Small intestine (tissue), 7 donors: ENCODE measurements at regions not wholly inside any gene's neighbourhood (a gene's known extent, or its start where the extent isn't known, plus 50 kb on each side); places are given as distances from the start of the nearest gene placed in this dataset.

Experiments used
- DNase-seq, 2 donors: peaks; one replicate each; pipeline versions ENCODE4 v3.0.0 to v3.0.0-alpha.2; 2013
- FAIRE-seq: peaks from 2 replicates; lab custom pipeline; 2012; peaks lifted over from hg19 to GRCh38; lab: Jason Lieb, UNC
- H3K27ac ChIP-seq, 3 donors: one replicate each; pipeline ENCODE4 v1.5.1; 2013; ENCODE audit warnings: low read length in 2 of 3, mild to moderate bottlenecking in 2 of 3, control low read depth in 1 of 3, inconsistent platforms in 1 of 3, low read depth in 1 of 3, moderate library complexity in 1 of 3
- H3K27me3 ChIP-seq, 3 donors: one replicate each; pipeline ENCODE4 v1.6.1; 2013; ENCODE audit warnings: low read length in 3 of 3, inconsistent platforms in 1 of 3; ENCODE audit not compliant: control insufficient read depth in 3 of 3, insufficient read depth in 3 of 3
- H3K36me3 ChIP-seq, 3 donors: one replicate each; pipeline ENCODE4 v1.6.1; 2013; ENCODE audit warnings: low read length in 3 of 3, inconsistent platforms in 1 of 3, low read depth in 1 of 3, mild to moderate bottlenecking in 1 of 3, moderate library complexity in 1 of 3; ENCODE audit not compliant: control insufficient read depth in 3 of 3, insufficient read depth in 2 of 3
- H3K4me1 ChIP-seq, 3 donors: one replicate each; pipeline ENCODE4 v1.6.1; 2013; ENCODE audit warnings: low read length in 2 of 3, inconsistent platforms in 1 of 3, low read depth in 1 of 3, mild to moderate bottlenecking in 1 of 3, moderate library complexity in 1 of 3; ENCODE audit not compliant: control insufficient read depth in 3 of 3, insufficient read depth in 2 of 3
- H3K4me3 ChIP-seq, 3 donors: one replicate each; pipeline ENCODE4 v1.5.1; 2013; ENCODE audit warnings: low read length in 3 of 3, control low read depth in 1 of 3, inconsistent platforms in 1 of 3, low read depth in 1 of 3, mild to moderate bottlenecking in 1 of 3, moderate library complexity in 1 of 3
- H3K9me3 ChIP-seq, 2 donors: one replicate each; pipeline ENCODE4 v1.6.1; 2013; ENCODE audit warnings: low read depth in 1 of 2, low read length in 1 of 2; ENCODE audit not compliant: control insufficient read depth in 2 of 2, insufficient read depth in 1 of 2
- WGBS, 3 donors: extraction: QIAGEN DNeasy Blood & Tissue Kit; methylation state at CpG; one replicate each; pipeline ENCODE4 v1.1.7; 2013; 5-methylcytosine and 5-hydroxymethylcytosine counted together
- donor health status: healthy with polysubstance abuse.
- donor health status: control.
- donor health status: control.
- donor health status: Bipolar disorder and iron deficiency.
- donor health status: healthy.

DNA sequence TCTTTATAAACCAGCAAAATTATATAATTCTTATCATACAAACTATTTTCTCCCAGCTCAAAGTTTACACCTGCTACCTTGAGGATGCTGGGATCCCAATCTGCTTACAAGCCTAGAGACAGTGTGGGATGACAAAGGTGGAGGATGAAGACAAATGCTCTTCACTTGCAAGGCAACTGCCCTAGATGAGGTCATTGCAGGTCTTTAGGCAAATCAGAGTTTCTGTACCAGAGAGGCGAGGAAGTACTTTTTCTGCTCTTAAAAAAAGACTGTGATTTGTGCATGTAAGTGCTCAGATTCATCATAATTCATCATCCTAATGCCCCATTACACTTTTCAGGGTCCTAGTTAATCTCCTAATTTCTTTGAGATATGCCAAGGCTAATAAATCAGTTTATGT, 376.1 kb downstream of the ZPLD1 start:
- no peaks in the 10 kb centered on the region for H3K36me3 ChIP-seq
- 33 to 49% (median 48%) methylated on average over 1 of the region's 1 CpG for WGBS, 3 donors
- H3K27ac ChIP-seq = no peak overlapping the region
- no peaks in the 10 kb centered on the region for H3K4me1 ChIP-seq
- H3K27me3 ChIP-seq = no peaks in the 10 kb centered on the region
- DNase-seq (no peak), FAIRE-seq (no peak)
- H3K4me3 ChIP-seq = no peak overlapping the region
- H3K9me3 ChIP-seq = no peaks in the 10 kb centered on the region

DNA sequence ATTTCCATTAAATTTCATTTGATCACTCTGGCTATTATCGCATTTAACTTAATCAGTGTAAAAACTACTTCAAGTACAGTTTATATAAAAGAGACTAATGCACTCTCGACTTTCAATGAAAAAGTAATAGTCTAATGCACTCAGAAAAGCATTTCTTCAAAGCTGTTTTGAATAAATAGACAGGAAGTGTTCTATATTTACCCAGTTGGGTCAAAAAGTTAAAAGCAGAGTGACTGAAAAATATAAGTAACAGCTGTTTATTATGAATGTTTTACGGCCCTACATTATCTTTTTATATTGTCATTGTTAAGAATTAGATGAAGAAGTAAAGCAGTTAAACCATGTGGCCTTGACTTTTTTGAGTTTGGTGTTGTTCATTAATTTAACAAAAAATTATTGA, 391.8 kb downstream of the ZPLD1 start:
- Histone ChIP-seq H3K4me1 (no peaks in the 10 kb centered on the region), H3K27me3 (no peaks in the 10 kb centered on the region), H3K9me3 (no peaks in the 10 kb centered on the region), H3K27ac (no peak overlapping the region), H3K36me3 (no peaks in the 10 kb centered on the region), H3K4me3 (no peak overlapping the region)
- no peak for FAIRE-seq
- no peak for DNase-seq
- WGBS, 3 donors = 56 to 66% (median 60%) methylated on average over 3 of the region's 3 CpGs

DNA sequence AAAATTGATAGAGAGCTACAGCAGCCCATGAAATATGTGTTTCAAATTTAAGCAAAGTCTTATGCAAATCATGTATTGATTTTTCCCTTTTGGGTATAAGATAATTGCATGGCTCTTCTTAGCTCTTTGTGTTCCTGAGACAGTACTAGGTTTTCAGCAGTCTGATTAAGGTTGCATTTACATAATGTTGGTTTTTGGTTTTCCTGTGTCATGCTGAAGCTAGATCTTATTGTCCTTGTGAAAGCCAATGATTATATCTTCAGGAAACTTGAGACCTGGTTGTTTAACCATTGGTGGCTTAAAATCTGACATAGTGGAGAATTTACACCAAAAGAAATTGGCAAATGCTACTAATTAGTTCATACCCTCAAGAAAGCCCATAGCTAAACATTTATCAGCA, 392.6 kb downstream of the ZPLD1 start:
- DNase-seq (no peak), FAIRE-seq (no peak)
- no peaks in the 10 kb centered on the region for H3K9me3 ChIP-seq
- no peaks in the 10 kb centered on the region for H3K4me1 ChIP-seq
- no peaks in the 10 kb centered on the region for H3K36me3 ChIP-seq
- no peak overlapping the region for H3K4me3 ChIP-seq
- H3K27ac ChIP-seq = no peak overlapping the region
- H3K27me3 ChIP-seq = no peaks in the 10 kb centered on the region

DNA sequence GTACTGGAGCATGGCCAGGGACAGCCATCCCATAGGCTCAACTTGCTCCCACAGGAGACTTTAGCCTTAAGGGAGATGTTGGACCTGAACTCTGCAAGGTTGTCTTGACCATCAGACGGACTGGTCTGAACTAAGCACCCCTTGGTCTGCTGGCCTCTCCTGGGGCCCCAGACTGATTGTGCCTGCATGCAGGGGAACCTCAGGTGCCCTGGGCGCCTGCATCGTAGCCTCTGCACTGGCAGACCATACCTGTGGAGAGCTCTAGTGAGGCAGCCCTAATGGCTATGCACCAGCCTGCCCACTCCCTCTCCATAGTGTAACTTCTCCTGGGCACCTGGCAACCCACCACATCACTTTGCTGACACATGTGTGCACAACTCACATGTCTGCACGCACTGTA, 395.6 kb downstream of the ZPLD1 start:
- Histone ChIP-seq H3K4me1 (no peaks in the 10 kb centered on the region), H3K36me3 (no peaks in the 10 kb centered on the region), H3K9me3 (no peaks in the 10 kb centered on the region), H3K4me3 (no peak overlapping the region), H3K27me3 (no peaks in the 10 kb centered on the region), H3K27ac (no peak overlapping the region)
- DNase-seq (no peak), FAIRE-seq (no peak)
- WGBS, 3 donors = 86 to 91% (median 87%) methylated on average over 4 of the region's 4 CpGs

DNA sequence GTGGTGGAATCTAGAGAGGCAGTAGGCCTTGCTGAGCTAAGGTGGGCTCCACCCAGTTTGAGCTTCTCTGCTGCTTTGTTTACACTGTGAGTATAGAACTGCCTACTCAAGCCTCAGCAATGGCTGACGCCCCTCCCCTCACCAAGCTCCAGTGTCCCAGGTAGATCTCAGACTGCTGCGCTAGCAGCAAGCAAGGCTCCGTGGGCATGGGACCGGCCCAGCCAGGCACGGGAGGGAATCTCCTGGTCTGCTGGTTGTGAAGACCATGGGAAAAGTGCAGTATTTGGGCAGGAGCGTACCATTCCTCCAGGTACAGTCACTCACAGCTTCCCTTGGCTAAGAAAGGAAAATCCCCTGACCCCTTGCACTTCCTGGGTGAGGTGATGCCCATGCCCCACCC, 407.1 kb downstream of the ZPLD1 start:
- Histone ChIP-seq H3K27ac (no peak overlapping the region), H3K36me3 (no peaks in the 10 kb centered on the region), H3K9me3 (peaks cover 0 to 1% of the 10 kb centered on the region in 2 donors), H3K4me1 (no peaks in the 10 kb centered on the region), H3K4me3 (no peak overlapping the region), H3K27me3 (no peaks in the 10 kb centered on the region)
- FAIRE-seq (no peak), DNase-seq (no peak)
- WGBS, 3 donors = 75 to 78% (median 76%) methylated on average over 6 of the region's 6 CpGs

DNA sequence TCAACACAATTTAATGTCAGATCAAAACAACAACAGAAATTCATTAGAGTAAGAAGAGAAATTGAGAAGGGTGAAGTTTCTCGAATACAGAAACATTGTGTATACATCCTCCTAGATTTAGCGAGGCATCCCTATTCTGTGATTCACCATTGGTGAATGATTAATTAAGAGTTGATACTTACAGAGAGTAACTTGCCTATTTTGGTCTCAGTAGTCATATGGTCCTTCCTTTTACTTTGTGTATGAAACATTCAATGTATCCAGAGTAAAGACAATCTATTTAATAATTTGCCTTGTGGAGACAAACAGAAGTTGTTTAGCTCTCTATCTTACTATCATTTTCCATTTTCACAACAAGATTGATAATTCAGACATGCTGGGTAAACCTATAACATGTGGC, 432.0 kb downstream of the ZPLD1 start:
- 81 to 87% (median 82%) methylated on average over 2 of the region's 2 CpGs for WGBS, 3 donors

DNA sequence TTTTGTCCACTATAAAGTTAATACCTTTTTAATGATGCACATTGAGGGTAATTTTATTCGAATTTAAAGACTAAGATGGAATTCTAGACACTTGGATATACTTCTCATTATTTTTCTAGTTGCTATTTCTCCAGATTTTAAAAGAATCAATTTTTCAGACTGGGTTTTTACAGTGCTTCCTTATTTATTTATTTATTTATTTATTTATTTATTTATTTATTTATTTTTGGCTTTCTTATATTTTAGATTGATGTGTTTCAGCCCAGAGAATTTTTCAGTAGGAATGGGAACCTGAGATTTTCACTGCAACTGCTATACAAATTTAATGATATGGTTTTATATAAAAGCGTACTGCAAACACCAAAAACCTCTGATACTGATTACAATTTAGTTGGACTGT, 448.7 kb downstream of the ZPLD1 start:
- Histone ChIP-seq H3K27ac (no peak overlapping the region), H3K9me3 (no peaks in the 10 kb centered on the region), H3K36me3 (no peaks in the 10 kb centered on the region), H3K4me3 (no peak overlapping the region), H3K27me3 (no peaks in the 10 kb centered on the region), H3K4me1 (no peaks in the 10 kb centered on the region)
- WGBS, 3 donors = 72 to 73% (median 72%) methylated on average over 2 of the region's 2 CpGs
- FAIRE-seq = no peak
- no peak for DNase-seq

More for the DNA sequence above, 432.0 kb downstream of the ZPLD1 start:
- no peaks in the 10 kb centered on the region for H3K4me1 ChIP-seq
- no peak overlapping the region for H3K27ac ChIP-seq
- H3K9me3 ChIP-seq = no peaks in the 10 kb centered on the region
- no peaks in the 10 kb centered on the region for H3K36me3 ChIP-seq
- FAIRE-seq (no peak), DNase-seq (no peak)
- no peak overlapping the region for H3K4me3 ChIP-seq
- no peaks in the 10 kb centered on the region for H3K27me3 ChIP-seq

DNA sequence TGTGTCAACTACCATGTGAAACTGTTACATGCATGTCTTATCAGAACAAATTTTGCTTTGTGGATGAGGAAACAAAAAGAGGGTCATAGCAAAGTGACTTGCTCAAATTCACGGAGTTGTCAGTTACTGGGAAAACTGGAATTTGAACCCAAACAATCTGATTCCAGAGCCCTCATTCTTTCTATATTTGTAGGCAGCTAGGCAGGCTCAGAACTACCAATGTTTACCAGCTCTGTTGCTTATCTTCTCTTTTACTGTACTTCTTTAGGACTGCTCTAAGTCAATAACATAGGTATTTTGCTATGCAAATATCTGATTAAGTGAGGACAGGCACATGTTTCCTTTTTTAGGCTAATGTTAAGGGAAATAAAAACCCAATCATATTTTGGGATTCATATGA, 450.5 kb downstream of the ZPLD1 start:
- no peaks in the 10 kb centered on the region for H3K27me3 ChIP-seq
- DNase-seq (no peak), FAIRE-seq (no peak)
- no peak overlapping the region for H3K4me3 ChIP-seq
- no peaks in the 10 kb centered on the region for H3K4me1 ChIP-seq
- no peaks in the 10 kb centered on the region for H3K9me3 ChIP-seq
- no peaks in the 10 kb centered on the region for H3K36me3 ChIP-seq
- no peak overlapping the region for H3K27ac ChIP-seq
- WGBS, 3 donors = 6 to 59% (median 25%) methylated on average over 1 of the region's 1 CpG

DNA sequence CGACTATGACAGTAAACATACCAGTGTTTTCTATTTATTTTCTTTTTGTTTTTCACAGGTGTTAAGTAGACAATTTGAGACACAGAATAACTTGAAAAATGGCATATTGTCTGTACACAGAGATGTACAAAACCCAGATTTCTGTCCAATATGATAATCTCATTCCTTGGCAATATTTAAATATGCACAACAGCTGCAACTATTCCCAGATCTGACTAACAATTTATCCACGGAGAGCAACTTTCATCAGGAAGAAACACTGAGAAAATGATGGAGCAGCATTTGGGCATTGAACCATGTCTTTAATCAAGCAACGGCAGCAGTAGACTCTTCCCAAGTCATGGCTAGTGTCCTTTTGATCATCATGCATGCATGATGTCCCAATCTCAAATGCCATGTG, 452.6 kb downstream of the ZPLD1 start:
- H3K27ac ChIP-seq = no peak overlapping the region
- no peak overlapping the region for H3K4me3 ChIP-seq
- 71 to 85% (median 82%) methylated on average over 3 of the region's 3 CpGs for WGBS, 3 donors
- DNase-seq (no peak), FAIRE-seq (no peak)
- no peaks in the 10 kb centered on the region for H3K36me3 ChIP-seq
- H3K4me1 ChIP-seq = no peaks in the 10 kb centered on the region
- H3K9me3 ChIP-seq = no peaks in the 10 kb centered on the region
- no peaks in the 10 kb centered on the region for H3K27me3 ChIP-seq
